Stimulated activated CD4-positive, alpha-beta T cell treated with anti-CD3 and anti-CD28 coated beads, Interleukin-15, amount 100 ng/mL, for 48 hours (primary cell): ENCODE measurements at regions not wholly inside any gene's neighbourhood (a gene's known extent, or its start where the extent isn't known, plus 50 kb on each side); places are given as distances from the start of the nearest gene placed in this dataset.

ENCODE experiments used
- DNase-seq, 2 donors: peaks; one replicate each; pipeline ENCODE4 v3.0.0-alpha.2; 2020; ENCODE audit warnings: low read depth in 2 of 2

- no peak for DNase-seq
Measured at GRCh38 chr1:173395762-173396161, 81.4 kb upstream of the PRDX6 start.

GRCh38 chr1:173400387-173400995 is 76.6 kb upstream of the PRDX6 start:
- DNase-seq = no peak

GRCh38 chr1:173403996-173404395 is 73.1 kb upstream of the PRDX6 start:
- DNase-seq = no peak

- DNase-seq = no peak
Measured at GRCh38 chr1:173405281-173405680, 71.9 kb upstream of the PRDX6 start.

- no peak for DNase-seq
Measured at GRCh38 chr1:173405834-173406233, 71.3 kb upstream of the PRDX6 start.

- no peak for DNase-seq
Measured at GRCh38 chr1:173406783-173407230, 70.3 kb upstream of the PRDX6 start.

- no peak for DNase-seq
Measured at GRCh38 chr1:173407846-173408245, 69.3 kb upstream of the PRDX6 start.

- DNase-seq = no peak
Measured at GRCh38 chr1:173408886-173409285, 68.2 kb upstream of the PRDX6 start.

- no peak for DNase-seq
Measured at GRCh38 chr1:173409613-173410012, 67.5 kb upstream of the PRDX6 start.

- no peak for DNase-seq
Measured at GRCh38 chr1:173410133-173410793, 66.9 kb upstream of the PRDX6 start.

- DNase-seq = no peak
Measured at GRCh38 chr1:173410794-173411236, 66.3 kb upstream of the PRDX6 start.

- DNase-seq = no peak
Measured at GRCh38 chr1:173411835-173412742, 65.0 kb upstream of the PRDX6 start.

GRCh38 chr1:173413271-173413707 is 63.8 kb upstream of the PRDX6 start:
- DNase-seq = no peak

GRCh38 chr1:173414136-173414535 is 63.0 kb upstream of the PRDX6 start:
- no peak for DNase-seq

- no peak for DNase-seq
Measured at GRCh38 chr1:173414539-173415226, 62.5 kb upstream of the PRDX6 start.

- DNase-seq = no peak
Measured at GRCh38 chr1:173415490-173415889, 61.6 kb upstream of the PRDX6 start.

- no peak for DNase-seq
Measured at GRCh38 chr1:173415905-173416450, 61.2 kb upstream of the PRDX6 start.

GRCh38 chr1:173417563-173417962 is 59.6 kb upstream of the PRDX6 start:
- no peak for DNase-seq

- DNase-seq = no peak
Measured at GRCh38 chr1:173418107-173418985, 58.8 kb upstream of the PRDX6 start.

GRCh38 chr1:173420330-173420806 is 56.8 kb upstream of the PRDX6 start:
- peak; percentile 22 to 50 for DNase-seq
